ENCODE measurements at regions not wholly inside any gene's neighbourhood (a gene's known extent, or its start where the extent isn't known, plus 50 kb on each side); places are given as distances from the start of the nearest gene placed in this dataset.
"Not testable (repeated sequence)": the region's sequence is repeated elsewhere in the genome, so short reads cannot be mapped to it uniquely, and the experiment has no call there.

DNA sequence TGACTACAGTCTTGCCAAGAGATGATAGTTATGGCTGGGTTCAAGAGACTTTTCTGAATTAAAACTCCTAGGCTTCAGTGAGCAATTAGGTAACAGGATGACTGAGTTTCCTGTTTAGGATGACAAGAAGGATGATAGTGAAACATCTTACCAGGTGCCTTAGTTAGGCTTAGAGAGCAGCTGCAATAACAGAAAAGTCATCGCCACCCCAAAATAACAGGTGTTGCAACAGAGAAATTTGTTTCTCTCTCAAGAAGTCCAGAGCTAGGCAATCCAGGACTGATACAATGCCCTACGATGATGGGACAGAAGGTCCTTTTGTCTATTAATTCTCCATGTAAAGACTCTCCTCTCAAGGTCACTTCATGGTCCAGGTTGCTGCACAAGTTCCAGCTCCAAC lies 361.8 kb downstream of the CAAP1 start:
- Mint-ChIP-seq H3K9me3 (peaks cover 6% of the 10 kb centered on the region), H3K4me3 (no peak overlapping the region), H3K27ac (no peak overlapping the region), H3K36me3 (no peaks in the 10 kb centered on the region), H3K4me1 (no peaks in the 10 kb centered on the region), H3K27me3 (no peaks in the 10 kb centered on the region)
- ATAC-seq, result no peak

DNA sequence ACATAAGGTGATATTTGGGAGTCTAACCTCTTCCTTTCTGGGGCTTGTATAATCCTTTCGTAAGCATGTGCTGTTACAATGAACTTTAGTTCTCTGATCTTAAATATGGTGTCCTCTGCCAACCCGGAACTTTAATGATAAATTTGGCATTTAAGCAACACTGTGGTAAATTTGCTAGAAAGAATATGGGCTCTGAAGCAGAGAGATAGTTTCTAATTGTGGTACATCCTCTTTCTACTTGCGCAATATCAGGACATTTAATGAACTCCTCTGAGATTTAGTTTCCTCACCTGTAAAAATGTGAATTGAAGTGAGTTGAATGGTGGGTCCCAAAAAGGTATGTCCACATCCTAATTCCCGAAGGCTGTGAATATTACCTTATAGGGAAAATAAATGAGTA lies 364.7 kb downstream of the CAAP1 start:
- no peak for ATAC-seq
- H3K36me3 Mint-ChIP-seq, result no peaks in the 10 kb centered on the region
- H3K27ac Mint-ChIP-seq, result no peak overlapping the region
- no peaks in the 10 kb centered on the region for H3K27me3 Mint-ChIP-seq
- H3K4me1 Mint-ChIP-seq, result no peaks in the 10 kb centered on the region
- peaks cover 2% of the 10 kb centered on the region for H3K9me3 Mint-ChIP-seq
- H3K4me3 Mint-ChIP-seq, result no peak overlapping the region

DNA sequence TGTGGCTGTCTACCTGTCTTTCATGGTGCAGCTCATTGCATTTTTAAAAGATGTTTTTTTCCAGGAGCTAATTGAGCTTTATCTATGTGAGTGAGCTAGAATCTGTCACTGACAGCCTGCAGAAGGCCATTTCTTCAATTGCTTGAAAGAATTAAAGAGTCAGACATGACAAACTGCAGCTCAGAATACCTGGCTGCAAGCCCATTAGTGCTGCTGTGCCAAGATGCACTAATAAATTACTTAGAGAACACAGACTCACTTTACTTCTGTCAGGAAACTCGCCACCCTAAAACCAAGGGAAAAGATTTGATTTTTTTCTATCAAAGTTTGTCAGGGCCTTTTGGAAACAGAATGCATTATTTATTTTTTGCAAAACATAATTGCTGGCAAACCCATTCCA lies 368.3 kb downstream of the CAAP1 start:
- no peaks in the 10 kb centered on the region for H3K27me3 Mint-ChIP-seq
- H3K4me1 Mint-ChIP-seq, result no peaks in the 10 kb centered on the region
- no peaks in the 10 kb centered on the region for H3K36me3 Mint-ChIP-seq
- no peak overlapping the region for H3K4me3 Mint-ChIP-seq
- H3K9me3 Mint-ChIP-seq, result no peaks in the 10 kb centered on the region
- no peak overlapping the region for H3K27ac Mint-ChIP-seq
- no peak for ATAC-seq

DNA sequence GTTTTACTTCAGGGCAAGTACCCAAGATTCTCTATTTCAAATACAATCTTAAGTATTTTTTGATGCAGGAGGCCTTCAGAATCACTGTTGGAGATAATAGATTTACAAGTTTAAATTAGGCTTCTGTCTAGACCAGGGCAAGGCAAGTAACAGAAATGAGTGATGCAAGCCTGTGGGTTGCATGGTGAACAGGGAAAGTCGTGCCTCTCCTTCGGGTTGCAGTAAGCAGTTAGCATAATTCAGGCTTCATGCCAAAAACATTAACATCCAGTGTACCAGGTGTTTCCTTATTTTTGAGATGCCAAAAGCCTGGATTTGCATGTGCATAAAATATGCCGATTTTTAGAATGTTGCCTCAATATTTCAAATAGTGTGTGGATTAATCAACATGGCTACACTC lies 369.0 kb downstream of the CAAP1 start:
- Mint-ChIP-seq H3K9me3 (no peaks in the 10 kb centered on the region), H3K27ac (no peak overlapping the region), H3K27me3 (no peaks in the 10 kb centered on the region), H3K36me3 (no peaks in the 10 kb centered on the region), H3K4me3 (no peak overlapping the region), H3K4me1 (no peaks in the 10 kb centered on the region)
- no peak for ATAC-seq

DNA sequence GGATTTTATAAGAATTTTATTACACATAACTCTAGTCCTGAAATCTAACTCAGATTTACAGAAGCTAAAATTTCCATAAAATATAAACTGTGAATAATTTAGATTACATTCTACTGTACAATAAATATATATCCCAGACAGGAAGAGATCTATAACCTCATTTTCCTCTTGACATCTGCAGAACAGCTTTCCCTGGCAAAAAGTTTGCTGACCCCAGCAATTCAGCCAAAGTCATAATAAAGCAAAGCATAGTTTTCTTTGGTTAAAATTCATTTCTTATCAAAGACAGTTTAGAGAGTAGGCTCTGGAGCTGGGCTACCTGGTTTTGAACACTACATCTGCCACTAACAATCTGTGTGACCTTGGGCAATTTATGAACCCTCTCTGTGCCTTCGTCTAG lies 372.5 kb downstream of the CAAP1 start:
- Mint-ChIP-seq H3K9me3 (no peaks in the 10 kb centered on the region), H3K36me3 (no peaks in the 10 kb centered on the region), H3K27ac (no peak overlapping the region), H3K4me1 (no peaks in the 10 kb centered on the region), H3K27me3 (no peaks in the 10 kb centered on the region), H3K4me3 (no peak overlapping the region)
- no peak for ATAC-seq

DNA sequence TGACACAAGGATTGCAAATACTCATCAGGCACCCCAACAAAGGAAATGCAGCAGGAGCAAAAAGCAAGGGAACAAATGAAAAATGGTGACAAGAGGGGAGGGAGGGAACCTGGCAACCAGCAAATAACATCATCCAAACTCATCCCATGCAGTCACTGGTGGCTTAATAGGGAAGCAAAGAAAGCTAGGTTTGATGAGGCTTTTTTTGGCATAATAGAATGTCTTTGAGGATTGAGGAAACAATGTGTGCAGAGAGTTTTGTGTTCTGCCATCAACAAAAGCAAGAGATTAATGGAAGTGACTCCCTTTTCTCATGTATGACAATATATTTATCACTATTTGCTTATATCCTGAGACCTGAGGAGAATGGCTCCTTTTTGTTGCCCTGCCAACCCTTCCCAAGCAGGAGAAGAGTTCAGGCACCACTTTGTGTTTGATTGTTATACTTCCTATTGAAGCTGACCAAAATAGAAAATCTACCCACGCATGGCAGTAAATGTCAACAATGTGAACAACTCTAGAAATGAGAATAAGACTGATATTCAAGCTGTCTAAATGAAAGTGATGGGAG lies 375.7 kb downstream of the CAAP1 start:
- Mint-ChIP-seq H3K4me1 (no peaks in the 10 kb centered on the region), H3K27me3 (no peaks in the 10 kb centered on the region), H3K4me3 (no peak overlapping the region), H3K36me3 (no peaks in the 10 kb centered on the region), H3K9me3 (no peaks in the 10 kb centered on the region), H3K27ac (no peak overlapping the region)
- ATAC-seq, result no peak

DNA sequence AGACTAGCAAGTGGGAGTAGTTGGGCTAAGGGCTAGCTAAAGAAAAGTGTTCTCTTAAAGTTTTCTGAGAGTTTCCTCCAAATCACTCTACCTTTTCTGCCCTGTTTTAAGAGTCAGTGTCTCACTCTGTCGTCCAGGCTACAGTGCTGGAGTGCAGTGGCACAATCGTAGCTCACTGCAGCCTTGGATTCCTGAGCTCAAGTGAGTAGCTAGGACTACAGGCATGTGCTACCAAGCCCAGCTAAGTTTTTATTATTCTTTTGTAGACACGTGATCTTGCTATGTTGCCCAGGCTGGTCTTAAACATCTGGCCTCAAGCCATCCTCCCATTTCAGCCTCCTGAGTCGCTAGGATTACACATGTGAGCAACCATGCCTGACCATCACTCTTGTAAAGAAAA lies 378.9 kb downstream of the CAAP1 start:
- Mint-ChIP-seq H3K36me3 (no peaks in the 10 kb centered on the region), H3K4me1 (no peaks in the 10 kb centered on the region), H3K27me3 (no peaks in the 10 kb centered on the region), H3K4me3 (no peak overlapping the region), H3K9me3 (no peaks in the 10 kb centered on the region), H3K27ac (no peak overlapping the region)
- no peak for ATAC-seq

DNA sequence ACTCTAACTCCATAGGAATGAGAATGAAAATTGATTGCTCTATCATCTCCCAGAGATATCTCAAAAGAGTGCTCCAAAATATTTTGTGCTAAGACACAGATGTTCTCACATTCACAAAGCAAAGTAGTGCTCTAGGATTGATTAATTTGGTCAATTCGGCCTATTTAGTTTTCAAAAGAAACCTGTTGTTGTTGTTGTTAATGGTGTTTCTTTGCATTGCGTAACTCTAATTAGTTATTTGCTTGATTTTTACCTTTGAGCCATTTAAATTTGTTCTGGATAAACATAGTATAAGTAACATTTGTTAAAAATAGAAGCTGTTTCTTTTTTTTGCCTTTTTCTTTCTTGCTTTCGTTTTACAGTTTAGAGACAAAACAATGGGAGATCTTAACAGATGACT lies 382.5 kb downstream of the CAAP1 start:
- no peaks in the 10 kb centered on the region for H3K4me1 Mint-ChIP-seq
- no peaks in the 10 kb centered on the region for H3K36me3 Mint-ChIP-seq
- no peak overlapping the region for H3K27ac Mint-ChIP-seq
- H3K9me3 Mint-ChIP-seq, result no peaks in the 10 kb centered on the region
- no peak overlapping the region for H3K4me3 Mint-ChIP-seq
- no peaks in the 10 kb centered on the region for H3K27me3 Mint-ChIP-seq
- ATAC-seq, result no peak

DNA sequence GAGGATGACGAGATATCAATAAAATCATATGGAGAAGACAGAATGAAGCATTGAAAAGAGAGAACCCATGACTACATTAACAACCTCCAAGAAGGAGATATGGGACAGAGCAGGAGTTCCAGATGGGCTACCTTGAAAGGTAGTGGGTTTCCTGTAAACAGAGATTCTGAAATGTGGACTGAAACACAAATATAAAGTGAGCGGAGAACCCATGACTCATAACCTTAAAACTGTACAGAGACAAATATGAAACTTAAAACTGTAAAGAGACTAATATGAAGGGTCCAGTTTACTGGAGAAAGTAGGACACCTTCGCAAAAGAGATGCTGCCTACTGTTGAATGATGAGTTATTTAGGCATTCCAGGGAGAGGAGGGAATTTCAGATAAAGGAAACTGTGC lies 383.7 kb downstream of the CAAP1 start:
- no peaks in the 10 kb centered on the region for H3K4me1 Mint-ChIP-seq
- no peak overlapping the region for H3K4me3 Mint-ChIP-seq
- no peak for ATAC-seq
- no peaks in the 10 kb centered on the region for H3K9me3 Mint-ChIP-seq
- H3K27ac Mint-ChIP-seq, result no peak overlapping the region
- no peaks in the 10 kb centered on the region for H3K27me3 Mint-ChIP-seq
- H3K36me3 Mint-ChIP-seq, result no peaks in the 10 kb centered on the region

DNA sequence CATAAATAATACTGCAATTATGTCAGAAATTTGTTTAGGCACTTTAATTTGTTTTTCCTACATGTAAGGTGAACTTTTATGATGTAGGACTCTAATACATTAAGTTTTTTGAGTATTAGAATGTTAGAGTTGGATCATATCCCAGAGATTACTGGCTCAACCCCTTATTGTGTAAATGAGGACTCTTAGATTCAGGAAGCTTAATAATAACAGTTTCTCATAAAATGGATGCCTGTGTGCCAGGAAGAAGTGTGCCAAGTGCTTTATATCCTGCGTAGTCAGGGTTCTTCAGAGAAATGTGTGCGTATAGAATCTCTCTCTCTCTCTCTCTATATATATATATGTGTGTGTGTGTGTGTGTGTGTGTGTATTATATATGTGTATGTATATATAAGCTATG lies 388.5 kb downstream of the CAAP1 start:
- no peaks in the 10 kb centered on the region for H3K27me3 Mint-ChIP-seq
- H3K27ac Mint-ChIP-seq, result no peak overlapping the region
- no peaks in the 10 kb centered on the region for H3K9me3 Mint-ChIP-seq
- H3K36me3 Mint-ChIP-seq, result no peaks in the 10 kb centered on the region
- H3K4me3 Mint-ChIP-seq, result no peak overlapping the region
- H3K4me1 Mint-ChIP-seq, result no peaks in the 10 kb centered on the region
- ATAC-seq, result no peak

DNA sequence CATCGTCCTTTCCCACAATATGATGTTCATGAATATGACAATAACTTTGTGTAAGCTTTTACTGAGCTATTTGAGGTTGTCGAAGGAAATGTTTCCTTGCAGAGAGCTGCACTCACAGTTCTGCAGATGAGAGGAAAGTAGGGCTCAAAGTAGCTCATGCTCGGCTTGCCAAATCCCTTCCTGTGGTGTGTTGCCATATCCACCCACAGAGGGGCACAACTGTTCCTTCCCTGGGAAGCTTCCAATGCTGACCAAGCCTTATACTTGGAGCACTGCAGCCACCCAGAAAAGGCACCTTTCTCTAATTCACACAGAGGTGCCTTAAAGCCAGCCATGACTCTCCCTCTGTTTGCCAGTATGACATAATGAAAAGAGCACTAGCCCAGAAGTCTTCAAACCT lies 390.3 kb downstream of the CAAP1 start:
- peaks cover 7% of the 10 kb centered on the region for H3K9me3 Mint-ChIP-seq
- H3K36me3 Mint-ChIP-seq, result no peaks in the 10 kb centered on the region
- H3K27me3 Mint-ChIP-seq, result no peaks in the 10 kb centered on the region
- no peak for ATAC-seq
- H3K4me3 Mint-ChIP-seq, result no peak overlapping the region
- H3K27ac Mint-ChIP-seq, result no peak overlapping the region
- H3K4me1 Mint-ChIP-seq, result no peaks in the 10 kb centered on the region

DNA sequence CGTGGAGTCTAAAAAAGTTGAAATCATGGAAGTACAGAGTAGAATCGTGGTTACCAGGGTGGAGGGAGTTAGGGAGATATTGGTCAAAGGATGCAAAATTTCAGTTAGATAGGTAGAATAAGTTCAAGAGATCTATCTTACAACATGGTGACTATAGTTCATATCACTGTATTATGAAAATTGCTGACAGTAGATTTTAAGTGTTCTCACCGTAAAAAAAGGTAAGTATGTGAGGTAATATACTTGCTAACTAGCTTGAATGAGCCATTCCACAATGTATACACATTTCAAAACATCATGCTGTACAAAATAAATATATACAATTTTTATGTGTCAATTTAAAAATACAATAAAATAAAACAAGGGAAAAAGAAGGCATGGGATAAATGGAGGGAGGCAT lies 392.1 kb downstream of the CAAP1 start:
- no peak for ATAC-seq
- no peaks in the 10 kb centered on the region for H3K4me1 Mint-ChIP-seq
- no peaks in the 10 kb centered on the region for H3K27me3 Mint-ChIP-seq
- H3K4me3 Mint-ChIP-seq, result no peak overlapping the region
- H3K36me3 Mint-ChIP-seq, result no peaks in the 10 kb centered on the region
- H3K27ac Mint-ChIP-seq, result no peak overlapping the region
- H3K9me3 Mint-ChIP-seq, result peaks cover 7% of the 10 kb centered on the region

DNA sequence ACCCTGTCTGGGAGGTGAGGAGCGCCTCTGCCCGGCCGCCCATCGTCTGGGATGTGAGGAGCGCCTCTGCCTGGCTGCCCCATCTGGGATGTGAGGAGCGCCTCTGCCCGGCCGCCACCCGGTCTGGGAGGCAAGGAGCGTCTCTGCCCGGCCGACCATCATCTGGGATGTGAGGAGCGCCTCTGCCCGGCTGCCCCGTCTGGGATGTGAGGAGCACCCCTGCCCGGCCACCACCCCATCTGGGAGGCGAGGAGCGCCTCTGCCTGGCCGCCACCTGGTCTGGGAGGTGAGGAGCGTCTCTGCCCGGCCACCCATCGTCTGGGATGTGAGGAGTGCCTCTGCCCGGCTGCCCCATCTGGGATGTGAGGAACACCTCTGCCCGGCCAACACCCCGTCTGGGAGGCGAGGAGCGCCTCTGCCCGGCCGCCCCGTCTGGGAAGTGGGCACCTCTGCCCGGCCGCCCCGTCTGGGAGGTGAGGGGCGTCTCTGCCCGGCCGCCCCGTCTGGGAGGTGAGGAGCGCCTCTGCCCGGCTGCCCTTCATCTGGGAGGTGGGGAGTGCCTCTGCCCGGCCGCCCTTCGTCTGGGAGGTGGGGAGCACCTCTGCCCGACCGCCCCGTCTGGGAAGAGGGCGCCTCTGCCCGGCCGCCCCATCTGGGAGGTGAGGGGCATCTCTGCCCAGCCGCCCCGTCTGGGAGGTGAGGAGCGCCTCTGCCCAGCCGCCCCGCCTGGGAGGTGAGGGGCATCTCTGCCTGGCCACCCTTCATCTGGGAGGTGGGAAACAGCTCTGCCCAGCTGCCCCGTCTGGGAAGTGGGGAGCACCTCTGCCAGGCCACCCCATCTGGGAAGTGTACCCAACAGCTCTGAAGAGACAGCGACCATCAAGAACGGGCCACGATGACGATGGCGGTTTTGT lies 399.7 kb downstream of the CAAP1 start:
- H3K27ac Mint-ChIP-seq, result not testable (repeated sequence)

DNA sequence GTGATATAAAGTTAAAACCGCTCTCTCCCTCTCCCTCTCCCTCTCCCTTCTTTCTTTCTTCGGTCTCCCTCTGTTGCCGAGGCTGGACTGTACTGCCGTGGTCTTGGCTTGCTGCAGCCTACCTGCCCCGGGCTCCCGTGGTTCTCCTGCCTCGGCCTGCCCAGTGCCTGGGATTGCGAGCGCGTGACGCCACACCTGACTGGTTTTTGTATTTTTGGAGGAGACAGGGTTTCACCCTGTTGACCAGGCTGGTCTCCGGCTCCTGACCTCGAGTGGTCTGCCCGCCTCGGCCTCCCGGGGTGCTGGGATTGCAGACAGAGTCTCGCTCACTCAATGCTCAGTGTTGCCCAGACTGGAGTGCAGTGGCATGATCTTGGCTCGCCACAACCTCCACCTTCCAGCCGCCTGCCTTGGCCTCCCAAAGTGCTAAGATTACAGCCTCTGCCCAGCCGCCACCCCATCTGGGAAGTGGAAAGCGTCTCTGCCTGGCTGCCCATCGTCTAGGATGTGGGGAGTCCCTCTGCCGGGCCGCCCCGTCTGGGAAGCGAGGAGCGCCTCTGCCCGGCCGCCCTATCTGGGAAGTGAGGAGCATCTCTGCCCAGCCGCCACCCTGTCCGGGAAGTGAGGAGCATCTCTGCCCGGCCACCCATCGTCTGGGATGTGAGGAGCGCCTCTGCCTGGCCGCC lies 400.5 kb downstream of the CAAP1 start:
- H3K9me3 Mint-ChIP-seq, H3K4me3 Mint-ChIP-seq, H3K27ac Mint-ChIP-seq: not testable (repeated sequence)

More for the DNA sequence above, 399.7 kb downstream of the CAAP1 start:
- not testable (repeated sequence) for ATAC-seq, H3K4me3 Mint-ChIP-seq, H3K4me1 Mint-ChIP-seq, H3K9me3 Mint-ChIP-seq, H3K36me3 Mint-ChIP-seq, H3K27me3 Mint-ChIP-seq

DNA sequence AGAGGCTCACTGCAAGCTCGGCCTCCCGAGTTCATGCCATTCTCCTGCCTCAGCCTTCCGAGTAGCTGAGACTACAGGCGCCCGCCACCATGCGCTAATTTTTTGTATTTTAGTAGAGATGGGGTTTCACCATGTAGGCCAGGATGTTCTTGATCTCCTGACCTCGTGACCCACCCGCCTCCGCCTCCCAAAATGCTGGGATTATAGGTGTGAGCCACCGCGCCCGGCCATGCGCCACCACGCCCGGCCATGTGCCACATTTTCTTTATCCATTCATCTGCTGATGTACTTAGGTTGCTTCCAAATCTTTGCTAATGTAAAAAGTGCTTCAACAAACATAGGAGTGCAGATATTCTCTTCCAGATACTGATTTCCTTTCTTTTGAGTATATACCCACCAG lies 408.6 kb downstream of the CAAP1 start:
- Mint-ChIP-seq H3K4me3 (no peak overlapping the region), H3K27me3 (no peaks in the 10 kb centered on the region), H3K27ac (no peak overlapping the region), H3K36me3 (no peaks in the 10 kb centered on the region), H3K4me1 (no peaks in the 10 kb centered on the region), H3K9me3 (peaks cover 11% of the 10 kb centered on the region)
- no peak for ATAC-seq

More for the DNA sequence above, 400.5 kb downstream of the CAAP1 start:
- not testable (repeated sequence) for H3K4me1 Mint-ChIP-seq, H3K27me3 Mint-ChIP-seq, H3K36me3 Mint-ChIP-seq, ATAC-seq

DNA sequence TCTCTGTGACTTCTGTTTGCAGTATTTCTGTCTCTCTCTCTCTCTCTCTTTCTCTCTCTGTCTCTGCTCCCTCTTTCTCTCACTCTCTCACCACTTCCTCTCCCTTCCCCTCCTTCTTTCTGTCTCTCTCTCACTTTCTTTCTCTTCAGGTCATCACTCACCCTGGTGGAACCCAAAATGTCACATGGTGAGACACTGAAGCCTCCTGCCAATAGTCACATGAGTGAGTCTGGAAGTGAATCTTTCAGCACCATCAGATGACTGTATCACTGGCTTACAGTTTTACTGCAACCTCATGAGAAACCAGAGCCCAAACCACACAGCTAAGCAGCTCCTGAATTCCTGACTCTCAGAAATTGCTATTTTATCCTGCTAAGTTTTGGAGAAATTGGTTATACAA lies 414.6 kb downstream of the CAAP1 start:
- H3K36me3 Mint-ChIP-seq, result no peaks in the 10 kb centered on the region
- H3K27me3 Mint-ChIP-seq, result no peaks in the 10 kb centered on the region
- H3K9me3 Mint-ChIP-seq, result peaks cover 13% of the 10 kb centered on the region
- no peaks in the 10 kb centered on the region for H3K4me1 Mint-ChIP-seq
- H3K27ac Mint-ChIP-seq, result no peak overlapping the region
- H3K4me3 Mint-ChIP-seq, result no peak overlapping the region
- no peak for ATAC-seq
